OCI-LY1 (cell line): ENCODE measurements at regions not wholly inside any gene's neighbourhood (a gene's known extent, or its start where the extent isn't known, plus 50 kb on each side); places are given as distances from the start of the nearest gene placed in this dataset.

Source experiments
- H2AFZ ChIP-seq: fragments of 200-600 bp; sonication (generic), shearing (Covaris generic); 2 replicates; pipeline ENCODE4 v1.6.0; 2014; ENCODE audit warnings: antibody characterized with exemption, mild to moderate bottlenecking, low read length
- H3F3A ChIP-seq: fragments of 200-600 bp; sonication (generic), shearing (Covaris generic); 2 replicates; pipeline ENCODE4 v1.6.0; 2014; ENCODE audit warnings: mild to moderate bottlenecking, antibody characterized with exemption, low read length, moderate library complexity; ENCODE audit not compliant: insufficient read depth
- H3K27ac ChIP-seq: fragments of 200-600 bp; sonication (generic); 2 replicates; pipeline ENCODE4 v1.5.1; 2014; ENCODE audit warnings: low read length, mixed run types, mild to moderate bottlenecking, low read depth; ENCODE audit not compliant: poor library complexity, severe bottlenecking
- H3K27me3 ChIP-seq: fragments of 200-600 bp; sonication (generic); 2 replicates; pipeline ENCODE4 v1.6.0; 2014; ENCODE audit warnings: antibody characterized with exemption, mild to moderate bottlenecking, low read length, moderate library complexity; ENCODE audit not compliant: insufficient read depth
- H3K36me3 ChIP-seq: fragments of 200-600 bp; sonication (generic); 2 replicates; pipeline ENCODE4 v1.6.1; 2014; ENCODE audit warnings: mild to moderate bottlenecking, antibody characterized with exemption, low read length, moderate library complexity, mixed read lengths; ENCODE audit not compliant: insufficient read depth
- H3K4me1 ChIP-seq: fragments of 200-600 bp; sonication (generic); 2 replicates; pipeline ENCODE4 v1.5.1; 2014; ENCODE audit warnings: mild to moderate bottlenecking, low read length, moderate library complexity; ENCODE audit not compliant: insufficient read depth, severe bottlenecking
- H3K4me2 ChIP-seq: fragments of 200-600 bp; sonication (generic), shearing (Covaris generic); 2 replicates; pipeline ENCODE4 v1.6.1; 2014; ENCODE audit warnings: low read length
- H3K4me3 ChIP-seq: fragments of 200-600 bp; sonication (generic); 2 replicates; pipeline ENCODE4 v1.5.1; 2014; ENCODE audit warnings: low read length, low read depth, mild to moderate bottlenecking, mixed read lengths; ENCODE audit not compliant: poor library complexity, severe bottlenecking
- H3K79me2 ChIP-seq: fragments of 200-600 bp; shearing (Covaris generic); 2 replicates; pipeline ENCODE4 v1.6.1; 2016; ENCODE audit warnings: mixed run types, low read length, mixed read lengths; ENCODE audit not compliant: insufficient read depth
- H3K9ac ChIP-seq: fragments of 200-600 bp; sonication (generic), shearing (Covaris generic); 2 replicates; pipeline ENCODE4 v1.6.1; 2014; ENCODE audit warnings: mild to moderate bottlenecking, low read length, mixed read lengths
- H3K9me2 ChIP-seq: fragments of 200-600 bp; sonication (generic), shearing (Covaris generic); 2 replicates; pipeline ENCODE4 v1.6.1; 2014; ENCODE audit warnings: low read depth, mild to moderate bottlenecking, low read length, mixed read lengths
- H3K9me3 ChIP-seq: fragments of 200-600 bp; shearing (Covaris generic); 2 replicates; pipeline ENCODE4 v1.6.1; 2014; ENCODE audit warnings: low read length, mixed read lengths
- H4K20me1 ChIP-seq: fragments of 200-600 bp; sonication (generic), shearing (Covaris generic); 2 replicates; pipeline ENCODE4 v1.6.0; 2016; ENCODE audit warnings: mild to moderate bottlenecking, low read length; ENCODE audit not compliant: insufficient read depth
- EZH2 ChIP-seq: fragments of 200-600 bp; sonication (generic), shearing (Covaris generic); IDR thresholded peaks from 2 replicates; pipeline ENCODE4 v1.8.0; 2017; ENCODE audit warnings: borderline replicate concordance, mixed run types, mild to moderate bottlenecking, antibody characterized with exemption, low read length, moderate library complexity, mixed read lengths
- TF ChIP-seq, protein P1 (sequence below): fragments of 200-600 bp; sonication (generic), shearing (Covaris generic); IDR thresholded peaks from 2 replicates; pipeline ENCODE4 v1.5.1; 2017; ENCODE audit warnings: mild to moderate bottlenecking, antibody characterized with exemption, low read length, moderate library complexity, mixed read lengths

DNA sequence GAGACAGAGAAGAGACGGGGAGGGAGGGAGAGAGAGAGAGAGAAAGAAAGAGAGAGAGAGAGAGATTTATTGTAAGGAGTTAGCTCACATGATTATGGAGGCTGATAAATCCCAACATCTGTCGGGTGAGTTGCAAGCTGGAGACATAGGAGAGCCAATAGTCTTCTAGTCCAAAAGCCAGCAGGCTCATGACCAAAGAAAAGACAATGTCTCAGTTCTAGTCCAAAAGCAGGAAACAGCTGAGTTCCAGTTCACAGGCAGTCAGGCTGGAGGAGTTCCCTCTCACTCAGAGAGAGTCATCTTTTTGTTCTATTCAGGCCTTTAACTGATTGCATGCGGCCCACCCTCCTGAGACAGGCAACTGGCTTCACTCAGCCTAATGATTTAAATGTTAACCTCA lies 416.6 kb downstream of the PREX1 start:
- Histone ChIP-seq H3K4me1 (no peaks in the 10 kb centered on the region), H3K27ac (no peak overlapping the region), H3K79me2 (no peaks in the 10 kb centered on the region), H3K9me3 (no peaks in the 10 kb centered on the region), H3K4me2 (no peak overlapping the region), H2AFZ (no peak overlapping the region), H3F3A (no peaks in the 10 kb centered on the region), H3K9ac (no peak overlapping the region), H3K9me2 (no peaks in the 10 kb centered on the region), H3K4me3 (no peak overlapping the region), H4K20me1 (no peaks in the 10 kb centered on the region), H3K36me3 (no peaks in the 10 kb centered on the region), H3K27me3 (no peaks in the 10 kb centered on the region; the same call in 1 of the 2 replicates)
- TF ChIP-seq EZH2: no peak
- TF ChIP-seq, protein P1, sequence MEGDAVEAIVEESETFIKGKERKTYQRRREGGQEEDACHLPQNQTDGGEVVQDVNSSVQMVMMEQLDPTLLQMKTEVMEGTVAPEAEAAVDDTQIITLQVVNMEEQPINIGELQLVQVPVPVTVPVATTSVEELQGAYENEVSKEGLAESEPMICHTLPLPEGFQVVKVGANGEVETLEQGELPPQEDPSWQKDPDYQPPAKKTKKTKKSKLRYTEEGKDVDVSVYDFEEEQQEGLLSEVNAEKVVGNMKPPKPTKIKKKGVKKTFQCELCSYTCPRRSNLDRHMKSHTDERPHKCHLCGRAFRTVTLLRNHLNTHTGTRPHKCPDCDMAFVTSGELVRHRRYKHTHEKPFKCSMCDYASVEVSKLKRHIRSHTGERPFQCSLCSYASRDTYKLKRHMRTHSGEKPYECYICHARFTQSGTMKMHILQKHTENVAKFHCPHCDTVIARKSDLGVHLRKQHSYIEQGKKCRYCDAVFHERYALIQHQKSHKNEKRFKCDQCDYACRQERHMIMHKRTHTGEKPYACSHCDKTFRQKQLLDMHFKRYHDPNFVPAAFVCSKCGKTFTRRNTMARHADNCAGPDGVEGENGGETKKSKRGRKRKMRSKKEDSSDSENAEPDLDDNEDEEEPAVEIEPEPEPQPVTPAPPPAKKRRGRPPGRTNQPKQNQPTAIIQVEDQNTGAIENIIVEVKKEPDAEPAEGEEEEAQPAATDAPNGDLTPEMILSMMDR: no peak

DNA sequence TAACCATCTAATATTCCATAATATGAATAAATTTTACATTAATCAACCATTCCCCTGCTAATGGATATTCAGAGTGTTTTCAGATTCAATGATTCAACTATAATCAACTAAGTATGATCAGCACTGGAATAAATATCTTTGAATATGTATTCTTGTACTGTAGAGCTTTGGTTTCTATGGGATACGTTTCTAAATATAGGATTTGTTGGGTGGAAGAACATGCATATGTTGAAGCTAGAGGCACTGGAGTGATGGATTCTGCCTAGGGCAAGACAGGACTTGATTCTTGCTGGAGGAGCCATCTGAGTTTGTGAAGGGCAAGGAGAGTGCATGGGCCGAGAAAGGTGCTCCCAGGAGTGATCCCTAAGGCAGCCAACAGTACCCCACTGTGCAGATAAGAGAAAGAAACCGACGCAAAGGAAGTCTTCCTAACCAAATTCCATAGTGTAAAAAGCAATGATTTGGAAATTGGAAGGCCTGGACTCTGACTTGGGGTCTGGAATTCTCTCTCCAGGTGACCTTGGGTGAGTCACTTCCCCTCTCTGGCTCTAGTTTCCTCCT lies 418.7 kb downstream of the PREX1 start:
- H4K20me1 ChIP-seq: no peaks in the 10 kb centered on the region
- H3F3A ChIP-seq: no peaks in the 10 kb centered on the region
- H3K36me3 ChIP-seq: no peaks in the 10 kb centered on the region
- H3K79me2 ChIP-seq: no peaks in the 10 kb centered on the region
- H3K27ac ChIP-seq: no peak overlapping the region
- no peaks in the 10 kb centered on the region for H3K4me1 ChIP-seq
- no peaks in the 10 kb centered on the region for H3K9me2 ChIP-seq
- H2AFZ ChIP-seq: no peak overlapping the region
- TF ChIP-seq EZH2: no peak
- TF ChIP-seq, protein P1: no peak
- H3K4me3 ChIP-seq: no peak overlapping the region
- no peak overlapping the region for H3K9ac ChIP-seq
- H3K27me3 ChIP-seq: no peaks in the 10 kb centered on the region; the same call in 1 of the 2 replicates
- H3K4me2 ChIP-seq: no peak overlapping the region
- no peaks in the 10 kb centered on the region for H3K9me3 ChIP-seq

DNA sequence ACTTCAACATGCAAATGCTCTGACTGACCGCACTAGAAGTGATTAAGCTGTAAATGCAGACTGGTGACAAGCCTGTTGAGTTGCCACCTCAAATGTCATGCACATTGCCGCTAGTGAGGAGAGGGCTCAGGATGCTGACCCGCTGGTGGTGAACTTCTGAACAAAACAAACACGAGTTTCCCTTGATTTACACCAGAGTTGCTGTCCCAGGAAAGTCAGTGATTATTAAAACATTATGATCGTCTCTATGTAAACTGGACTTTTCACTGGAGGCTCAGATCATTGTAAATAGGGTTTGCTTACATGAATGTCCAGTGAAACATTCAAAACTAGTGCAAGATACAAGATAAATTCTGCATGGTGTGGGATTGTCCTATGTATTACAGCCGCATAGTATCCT lies 420.1 kb downstream of the PREX1 start:
- Histone ChIP-seq H3K27ac (no peak overlapping the region), H3K9me3 (no peaks in the 10 kb centered on the region), H3K27me3 (no peaks in the 10 kb centered on the region; the same call in 1 of the 2 replicates), H3K36me3 (no peaks in the 10 kb centered on the region), H2AFZ (no peak overlapping the region), H3K4me2 (no peak overlapping the region), H3K9me2 (no peaks in the 10 kb centered on the region), H3K9ac (no peak overlapping the region), H3K4me3 (no peak overlapping the region), H3F3A (no peaks in the 10 kb centered on the region), H4K20me1 (no peaks in the 10 kb centered on the region), H3K79me2 (no peaks in the 10 kb centered on the region), H3K4me1 (no peaks in the 10 kb centered on the region)
- no peak for TF ChIP-seq EZH2
- TF ChIP-seq, protein P1: no peak
